ENCODE measurements at regions not wholly inside any gene's neighbourhood (a gene's known extent, or its start where the extent isn't known, plus 50 kb on each side); places are given as distances from the start of the nearest gene placed in this dataset.

GRCh38 chr1:36595349-36595748, 112.6 kb upstream of the CSF3R start:
- TF ChIP-seq CTCF (conservative IDR thresholded peaks at IDR 0.05; ENCODE audit: low read depth, low read length) (no peak), MAFK (IDR thresholded peaks at IDR 0.05; ENCODE audit: low read depth, low read length) (no peak), USF2 (IDR thresholded peaks at IDR 0.05; ENCODE audit: low read depth, low read length) (no peak), CEBPB (IDR thresholded peaks at IDR 0.05; ENCODE audit: low read depth, low read length) (no peak), POLR2A (IDR thresholded peaks at IDR 0.05; ENCODE audit: low read depth, low read length) (no peak), BHLHE40 (IDR thresholded peaks at IDR 0.05; ENCODE audit: low read depth, low read length) (no peak), MXI1 (IDR thresholded peaks at IDR 0.05; ENCODE audit: borderline replicate concordance, low read depth, low read length) (no peak), SMC3 (IDR thresholded peaks at IDR 0.05; ENCODE audit: low read depth, low read length) (no peak), RAD21 (IDR thresholded peaks at IDR 0.05; ENCODE audit: low read length) (no peak), RFX5 (IDR thresholded peaks at IDR 0.05; ENCODE audit: low read depth, low read length) (no peak)

All from IMR-90 (cell line).